GM19023 (cell line): ENCODE measurements at regions not wholly inside any gene's neighbourhood (a gene's known extent, or its start where the extent isn't known, plus 50 kb on each side); places are given as distances from the start of the nearest gene placed in this dataset.
"Not testable (repeated sequence)": the region's sequence is repeated elsewhere in the genome, so short reads cannot be mapped to it uniquely, and the experiment has no call there.

Source experiments
- ATAC-seq: cut with Tn5 transposase; IDR thresholded peaks from one replicate; pipeline ENCODE4 v1.9.1; 2021; ENCODE audit warnings: mild to moderate bottlenecking, moderate library complexity; ENCODE audit not compliant: unreplicated experiment

DNA sequence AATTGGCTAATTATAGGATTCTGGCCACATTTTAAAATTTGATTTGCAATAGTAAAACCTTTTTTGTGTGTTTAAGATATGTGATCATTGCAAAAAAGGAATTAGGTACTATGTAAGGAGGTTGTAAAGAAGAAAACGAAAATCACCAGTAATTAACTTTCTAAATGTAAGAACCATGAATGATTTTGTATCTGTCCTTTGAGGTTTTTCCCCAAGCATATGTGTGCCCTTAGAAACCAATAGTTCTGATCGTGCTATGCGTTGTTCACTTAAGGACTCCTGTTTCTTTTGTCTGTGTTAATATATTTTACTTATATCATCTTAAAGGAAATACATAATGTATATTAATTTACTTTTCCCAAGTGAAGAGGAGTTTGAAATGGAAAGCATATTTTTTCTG, 410.2 kb downstream of the PSAT1 start:
- peak; percentile 44 for ATAC-seq

DNA sequence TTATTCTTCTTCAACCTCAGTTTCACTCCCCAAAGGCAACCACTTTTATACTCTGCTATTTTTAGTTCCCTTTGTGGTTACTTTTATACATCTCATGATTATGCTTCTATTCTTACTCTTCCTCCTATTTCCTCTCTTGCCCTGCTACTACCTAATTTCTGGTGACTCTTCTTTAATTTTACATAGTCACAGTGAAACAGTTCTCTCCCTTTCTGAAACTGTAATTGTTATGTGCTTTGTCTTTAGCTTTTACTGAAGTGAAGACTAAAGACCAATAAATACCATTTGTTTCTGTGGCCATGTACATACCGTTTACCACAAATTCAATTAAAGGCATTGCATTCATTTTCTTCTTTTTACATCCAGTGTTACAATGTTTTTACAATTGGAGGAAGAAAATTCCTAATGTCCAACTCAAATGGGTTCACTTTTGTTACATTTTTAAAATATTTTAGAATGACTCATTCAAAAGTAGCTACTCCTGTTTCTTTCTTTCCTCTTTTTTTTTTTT, 410.6 kb downstream of the PSAT1 start:
- ATAC-seq, result peak; percentile 77

DNA sequence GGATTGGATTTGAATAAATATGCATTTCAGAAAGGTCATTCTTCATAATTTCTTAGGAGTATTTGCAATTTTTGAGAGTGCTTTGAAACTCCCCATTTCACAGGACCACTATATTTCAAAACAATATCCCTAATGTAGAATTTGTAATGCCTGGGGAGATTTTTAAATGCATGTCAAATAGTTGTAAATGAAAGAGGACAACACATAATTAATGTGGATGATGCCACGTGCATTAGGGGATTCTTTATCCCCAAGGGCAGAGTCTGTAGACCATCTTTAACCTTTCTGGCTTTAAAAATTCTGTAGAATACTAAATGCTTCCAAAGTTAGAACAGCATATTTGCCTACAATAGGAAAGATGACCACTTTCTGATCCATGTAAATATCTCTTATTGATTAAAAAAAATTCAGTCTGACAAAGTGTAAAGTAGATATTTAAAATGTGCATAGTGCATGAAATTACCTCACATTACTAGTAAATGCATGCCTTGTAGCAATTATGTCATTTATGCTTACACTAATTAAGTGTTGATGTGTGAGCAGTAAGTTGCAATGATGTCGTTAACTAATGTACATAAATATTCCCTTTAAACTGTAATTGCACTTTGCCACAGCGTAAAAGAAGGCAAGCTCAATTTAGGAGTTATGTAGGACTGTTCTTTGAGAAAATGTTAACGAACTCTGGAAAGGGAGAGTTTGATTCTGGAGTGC, 416.1 kb downstream of the PSAT1 start:
- ATAC-seq, result no peak

DNA sequence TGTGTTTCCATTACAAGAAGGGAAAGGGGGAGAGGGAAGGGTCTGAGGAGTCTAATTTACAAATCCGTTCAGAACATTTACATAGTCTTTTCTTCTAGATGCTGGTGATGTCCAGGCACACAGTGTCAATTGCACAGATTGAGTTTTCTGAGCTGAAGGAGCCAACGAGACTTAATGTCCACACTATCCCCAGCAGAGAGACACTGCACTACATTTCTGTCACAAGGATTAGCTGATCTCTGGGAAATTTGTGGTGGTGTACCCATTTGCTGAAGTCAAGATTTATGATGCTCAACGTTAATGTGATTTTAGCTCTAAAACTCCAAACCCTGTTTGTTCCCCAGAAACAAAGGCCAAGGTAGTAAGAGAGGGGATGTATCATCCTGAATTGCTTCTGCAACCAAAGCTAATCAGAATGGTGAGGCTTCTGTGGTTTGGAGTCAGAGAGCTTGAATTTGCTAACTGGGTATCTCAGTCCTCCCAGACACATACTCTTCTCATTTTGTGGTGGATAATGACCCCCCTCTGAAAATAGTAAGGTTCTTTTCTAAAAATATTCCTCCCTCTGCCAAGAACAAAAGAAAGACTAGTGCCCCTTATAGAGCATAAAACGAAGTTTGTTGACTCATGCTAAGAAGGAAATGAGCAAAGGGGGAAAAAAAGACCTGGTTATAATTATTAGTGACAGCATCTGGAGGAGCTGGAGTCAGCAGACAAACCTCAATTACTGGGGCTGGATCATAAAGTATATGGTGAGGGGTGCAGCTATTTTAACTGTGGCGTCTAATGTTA, 416.9 kb downstream of the PSAT1 start:
- ATAC-seq, result no peak

DNA sequence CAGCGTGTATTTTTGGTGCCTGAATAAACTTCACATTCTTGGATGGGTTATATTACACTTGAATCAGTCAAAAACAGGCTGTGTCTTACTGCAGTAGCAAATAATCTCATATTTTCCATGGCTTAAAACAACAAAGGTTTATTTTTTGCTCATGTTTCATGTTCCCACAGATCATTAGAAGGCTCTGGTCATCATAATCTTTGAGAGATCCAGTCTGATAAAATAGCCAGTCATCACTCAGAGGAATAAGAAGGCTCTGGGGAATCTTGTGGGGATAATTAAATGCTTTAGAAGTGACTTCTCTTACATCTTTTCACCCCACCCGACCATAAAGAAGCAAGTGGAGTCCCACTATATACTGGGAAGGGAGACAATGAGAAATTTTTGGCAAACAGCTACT, 417.7 kb downstream of the PSAT1 start:
- ATAC-seq, result no peak

DNA sequence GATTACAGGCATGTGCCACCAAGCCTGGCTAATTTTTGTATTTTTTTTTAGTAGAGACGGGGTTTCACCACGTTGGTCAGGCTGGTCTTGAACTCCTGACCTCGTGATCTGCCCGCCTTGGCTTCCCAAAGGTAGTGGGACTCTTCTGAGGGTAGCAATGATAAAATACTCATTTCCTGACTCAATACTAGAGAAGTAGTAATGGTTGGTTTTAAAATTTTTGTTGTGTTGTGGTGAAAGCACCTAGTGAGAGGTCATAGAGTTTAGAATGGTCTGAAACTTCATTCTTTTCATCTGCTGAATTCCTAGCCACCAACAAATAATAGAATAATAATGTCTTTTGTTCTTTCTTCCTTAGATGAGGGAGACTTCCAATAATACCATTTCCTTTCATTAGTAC, 422.1 kb downstream of the PSAT1 start:
- ATAC-seq, result not testable (repeated sequence)

DNA sequence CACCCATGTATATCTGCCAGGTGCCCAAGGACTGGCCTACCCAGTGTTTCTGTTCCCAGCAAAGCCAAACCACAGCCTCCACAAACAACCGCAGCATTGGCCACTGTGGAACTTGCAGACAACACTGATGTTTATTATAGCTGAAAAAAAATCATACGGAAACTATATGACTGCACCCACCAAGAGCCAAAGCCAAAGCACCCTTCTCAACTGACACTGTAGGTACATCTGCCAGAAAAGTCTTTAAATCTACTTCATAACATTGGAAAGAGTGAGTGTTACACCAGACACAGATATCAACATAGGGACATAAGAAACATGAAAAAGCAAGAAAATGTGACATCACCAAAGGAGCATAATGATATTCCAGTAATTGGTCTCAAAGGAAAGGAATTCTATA, 428.0 kb downstream of the PSAT1 start:
- ATAC-seq, result no peak

DNA sequence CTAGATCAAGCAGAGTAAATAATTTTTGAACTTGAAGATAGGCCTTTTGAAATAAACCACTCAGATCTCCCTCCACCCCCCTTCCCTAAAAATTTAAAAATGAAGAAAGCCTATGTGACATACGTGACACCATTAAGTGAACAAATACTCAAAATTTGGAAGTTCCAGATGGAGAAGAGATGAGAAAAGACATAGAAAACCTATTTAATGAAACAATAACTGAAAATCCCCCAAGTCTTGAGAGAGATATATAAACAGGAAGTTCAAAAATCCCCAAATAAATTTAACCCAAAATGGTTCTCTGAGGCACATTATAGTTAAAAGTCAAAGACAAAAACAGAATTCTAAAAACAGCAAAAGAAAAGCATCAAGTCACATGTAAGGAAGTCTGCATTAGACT, 428.6 kb downstream of the PSAT1 start:
- no peak for ATAC-seq

DNA sequence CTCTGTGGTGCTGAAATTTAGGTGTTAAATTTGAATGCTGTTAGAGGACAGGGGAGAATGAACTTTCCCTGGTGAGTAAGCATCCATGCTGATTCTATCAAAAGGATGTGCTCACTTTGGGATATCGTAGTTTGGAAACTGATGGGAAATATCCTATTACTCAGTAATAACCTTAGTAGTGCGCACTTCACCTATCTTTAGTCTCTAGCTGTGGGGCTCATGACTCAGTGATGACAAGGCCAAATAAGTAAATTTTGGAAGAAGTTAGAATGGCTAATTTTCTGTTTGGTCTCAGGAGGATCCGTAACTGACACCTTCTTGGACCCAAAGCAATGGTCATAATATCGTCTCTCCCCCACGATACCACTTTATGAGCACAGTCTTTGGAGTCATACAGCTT, 448.4 kb downstream of the PSAT1 start:
- ATAC-seq, result no peak

DNA sequence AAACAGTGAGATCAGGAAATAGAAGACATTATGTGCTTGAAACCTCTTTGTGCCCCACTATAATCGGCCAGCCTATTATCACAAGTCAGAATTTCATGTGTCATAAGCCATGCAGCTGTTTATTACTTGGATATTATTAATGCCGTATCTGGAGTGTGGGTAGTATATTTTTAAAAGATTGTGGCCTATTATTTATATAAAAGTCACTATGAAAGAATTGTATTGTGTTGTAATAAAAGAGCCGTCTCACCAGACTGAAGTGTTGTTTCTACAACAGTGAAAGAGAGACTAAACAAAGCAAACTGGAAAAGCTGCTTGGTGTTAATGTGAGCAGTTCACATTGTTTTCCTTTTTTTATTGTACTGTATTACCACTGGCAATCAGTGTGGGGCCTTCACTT, 449.1 kb downstream of the PSAT1 start:
- ATAC-seq, result no peak

DNA sequence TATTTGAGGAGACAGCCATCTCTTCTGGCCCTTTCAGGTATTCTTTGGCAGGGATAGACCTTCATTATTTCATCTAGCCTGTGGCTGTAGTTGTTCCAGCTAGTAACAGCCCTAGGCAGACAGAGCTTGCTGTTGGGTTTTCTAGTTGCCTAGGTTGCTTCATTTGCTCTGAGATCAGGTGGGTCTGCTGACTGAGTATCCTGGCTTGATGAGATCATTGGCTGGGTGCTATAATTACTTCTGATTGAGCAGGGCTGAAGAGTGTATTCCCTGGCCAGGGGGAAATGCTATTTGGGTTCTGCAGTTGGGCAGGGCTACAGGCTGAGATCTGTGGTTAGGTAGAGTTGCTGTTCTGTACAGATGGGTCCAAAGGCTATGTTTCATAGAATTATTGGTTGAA, 456.1 kb downstream of the PSAT1 start:
- no peak for ATAC-seq

DNA sequence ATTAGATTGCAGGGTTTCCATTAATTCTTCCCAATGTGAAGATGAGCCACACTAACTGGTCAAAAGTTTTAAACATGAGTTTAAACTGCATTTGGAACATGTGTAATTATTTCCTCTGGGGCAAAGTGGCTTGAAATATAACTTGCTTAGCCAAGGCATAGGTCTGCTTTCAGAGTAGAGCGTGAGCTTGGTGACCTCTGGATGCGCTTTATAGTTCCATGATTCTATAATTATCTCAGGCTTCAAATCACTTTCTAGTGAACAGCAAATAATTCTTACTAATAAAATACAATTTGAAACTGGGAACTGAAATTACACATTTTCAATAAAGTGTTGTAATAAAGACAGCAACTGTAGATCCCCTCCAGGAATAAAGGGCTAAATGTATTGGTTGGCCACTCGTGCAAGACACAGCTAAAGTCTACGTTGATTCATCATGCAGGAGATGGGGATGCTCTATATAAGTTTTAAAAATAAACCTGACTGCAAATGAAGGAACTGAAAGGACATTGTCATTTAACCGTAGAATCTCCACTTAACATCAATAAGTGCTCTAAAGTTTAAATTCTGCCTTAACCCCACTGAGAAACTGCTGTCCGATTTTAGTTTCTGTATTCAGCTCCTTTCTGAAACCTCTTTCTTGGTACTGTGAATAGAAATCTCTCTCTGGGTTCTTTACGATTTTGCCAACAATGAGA, 460.0 kb downstream of the PSAT1 start:
- peak; percentile 63 for ATAC-seq

DNA sequence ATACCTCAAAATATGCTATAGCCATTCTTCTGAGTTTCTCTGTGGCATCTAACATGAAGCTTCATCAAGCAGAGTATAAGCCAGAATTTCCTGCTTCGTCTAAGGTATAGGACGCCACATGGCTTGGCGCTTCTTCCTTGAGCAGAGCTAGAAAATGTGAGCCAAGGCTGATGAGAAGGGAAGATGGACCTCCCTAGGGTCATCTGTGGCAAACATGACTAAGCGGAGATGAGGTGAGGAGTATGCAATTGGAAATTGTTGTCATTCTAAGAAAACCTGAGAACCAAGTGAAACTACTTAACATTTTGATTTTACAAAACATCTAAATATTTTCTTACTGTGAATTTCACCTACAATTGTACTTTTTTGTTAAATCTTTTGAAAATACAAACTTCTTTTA, 466.5 kb downstream of the PSAT1 start:
- no peak for ATAC-seq

DNA sequence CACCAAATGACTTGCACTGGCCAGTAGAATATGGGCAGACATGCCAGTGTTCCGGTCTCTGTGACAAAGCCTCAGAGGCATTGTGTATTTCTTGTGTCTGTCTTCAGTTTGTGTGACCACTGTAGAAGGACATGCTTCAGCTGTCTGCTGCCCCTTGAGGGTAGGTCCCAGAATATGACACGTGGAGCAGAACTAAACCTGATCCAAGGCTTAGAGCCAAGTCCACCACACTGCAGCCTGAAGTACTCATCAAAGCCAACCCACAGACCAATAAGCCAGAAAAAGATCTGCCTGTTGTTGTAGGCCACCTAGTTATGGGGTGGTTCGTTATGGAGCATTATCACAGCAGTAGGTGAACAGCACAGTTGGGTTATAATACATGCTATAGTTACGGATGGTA, 468.9 kb downstream of the PSAT1 start:
- no peak for ATAC-seq

DNA sequence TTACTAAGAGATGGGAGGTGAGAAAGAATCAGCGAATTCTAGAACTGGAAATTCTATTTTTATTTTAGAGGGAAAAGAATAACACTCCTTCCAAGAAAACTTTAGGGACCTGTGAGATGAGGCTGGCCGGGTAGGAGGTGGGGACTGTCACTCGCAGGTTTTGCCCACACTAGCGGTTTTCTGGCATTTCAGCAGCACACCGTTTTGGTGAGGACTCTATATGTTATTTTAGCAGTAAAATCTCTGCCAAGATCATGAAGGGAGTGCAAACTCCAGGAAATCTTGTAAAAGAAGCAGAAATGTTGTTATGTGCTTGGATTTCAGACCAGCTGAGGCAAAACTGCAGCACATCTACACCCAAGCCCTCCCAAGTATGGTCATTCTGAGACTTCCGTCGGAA, 470.6 kb downstream of the PSAT1 start:
- no peak for ATAC-seq

DNA sequence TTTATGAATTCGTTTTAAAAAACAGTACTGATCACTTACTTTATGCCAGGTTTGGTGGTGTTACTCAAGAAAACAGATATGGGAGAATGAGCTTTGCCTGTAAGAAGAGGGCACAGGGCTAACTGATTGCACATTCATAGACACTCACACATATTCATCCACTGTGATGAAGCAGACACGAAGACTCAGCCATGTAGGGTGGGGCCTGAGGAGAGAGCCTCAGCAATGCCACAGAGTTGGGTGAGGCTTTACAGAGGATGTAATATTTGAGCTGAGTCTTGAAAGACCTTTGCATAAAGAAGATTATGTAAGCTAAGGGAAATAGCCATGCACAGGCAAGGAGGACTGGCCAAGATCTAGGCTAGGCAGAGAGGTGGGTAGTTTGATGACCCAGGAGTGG, 472.8 kb downstream of the PSAT1 start:
- no peak for ATAC-seq

DNA sequence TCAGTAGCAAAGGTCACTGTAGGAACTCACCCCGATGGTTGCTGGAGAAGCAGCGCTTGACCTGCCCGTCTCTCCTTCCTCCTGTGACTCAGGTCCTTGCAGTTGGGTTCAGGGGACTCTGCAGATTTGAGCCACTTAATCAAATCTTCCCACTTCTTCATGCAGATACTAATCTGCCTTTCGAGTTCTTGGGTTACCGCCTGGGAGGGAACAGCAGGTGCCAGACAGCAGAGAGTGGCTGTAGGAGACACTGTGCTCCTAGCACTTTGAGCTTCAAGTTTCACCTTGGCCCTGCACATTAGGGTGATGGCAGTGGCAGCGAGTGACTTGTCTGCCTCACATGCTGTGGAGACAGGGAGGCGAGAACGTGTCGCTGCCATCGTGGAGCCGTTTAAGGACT, 478.3 kb downstream of the PSAT1 start:
- ATAC-seq, result no peak

DNA sequence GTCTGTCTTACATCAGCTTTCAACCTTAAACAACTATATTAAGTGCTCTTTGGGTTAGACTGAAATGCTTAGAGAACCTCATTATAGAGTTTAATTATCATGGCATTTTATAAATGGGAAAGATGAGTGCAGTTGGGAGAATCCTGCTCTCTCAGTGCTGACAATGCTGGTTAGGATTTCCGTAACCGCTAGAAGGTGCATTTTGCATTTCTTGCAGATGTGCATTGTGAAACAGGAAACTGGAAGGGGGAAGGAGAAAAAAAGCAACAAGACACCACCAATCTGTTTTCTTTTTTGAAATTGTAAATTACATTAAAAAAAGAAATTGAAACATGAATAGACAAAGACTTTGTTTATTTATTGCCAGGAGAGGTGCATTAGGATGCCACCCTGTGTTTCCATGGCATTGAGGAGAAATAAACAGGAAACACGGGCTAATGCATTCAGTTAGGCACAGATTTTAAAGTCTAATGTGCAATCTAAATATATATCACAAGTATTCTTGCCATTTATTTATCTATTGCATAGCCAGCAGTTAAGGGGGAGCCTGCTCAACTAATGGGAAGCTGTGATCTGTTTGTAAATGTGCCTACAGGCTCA, 478.9 kb downstream of the PSAT1 start:
- no peak for ATAC-seq

DNA sequence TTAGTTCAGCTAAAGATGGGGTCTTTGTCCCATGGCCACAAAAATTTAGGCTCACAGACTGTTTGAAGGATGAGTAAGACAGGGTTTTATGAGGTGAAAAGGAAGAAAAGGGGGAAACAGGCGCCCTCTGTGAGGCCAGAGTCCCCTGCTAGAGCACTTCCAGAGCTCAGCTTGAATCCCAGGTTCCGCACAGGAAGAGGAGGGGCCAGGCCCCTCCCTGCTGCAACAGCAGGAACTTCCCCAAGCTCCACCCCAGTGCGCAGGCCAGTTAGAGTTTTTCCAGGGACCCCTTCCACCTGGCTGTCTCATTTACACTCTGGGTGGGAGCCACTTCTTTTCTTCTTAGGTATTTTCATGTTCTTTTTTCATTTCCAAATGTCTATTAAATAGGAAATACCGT, 480.8 kb downstream of the PSAT1 start:
- no peak for ATAC-seq

DNA sequence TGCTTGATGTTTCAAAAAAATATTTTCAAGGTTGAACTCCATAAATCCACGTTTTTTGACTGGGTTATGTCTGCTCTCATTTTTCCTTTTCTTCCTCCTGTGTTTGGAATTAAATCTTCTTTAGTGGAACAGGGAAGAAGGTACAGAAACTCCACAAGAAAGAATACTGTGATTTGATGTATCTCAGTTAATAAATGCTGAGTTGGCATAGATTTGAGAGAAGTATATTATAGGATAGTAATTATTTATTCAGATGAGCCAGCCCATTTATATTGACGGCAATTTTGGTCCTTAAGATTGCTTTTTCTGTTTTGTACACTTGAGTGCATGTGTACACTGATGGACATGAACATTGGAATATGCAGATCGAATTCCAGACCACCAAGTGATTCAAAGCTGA, 481.4 kb downstream of the PSAT1 start:
- no peak for ATAC-seq

DNA sequence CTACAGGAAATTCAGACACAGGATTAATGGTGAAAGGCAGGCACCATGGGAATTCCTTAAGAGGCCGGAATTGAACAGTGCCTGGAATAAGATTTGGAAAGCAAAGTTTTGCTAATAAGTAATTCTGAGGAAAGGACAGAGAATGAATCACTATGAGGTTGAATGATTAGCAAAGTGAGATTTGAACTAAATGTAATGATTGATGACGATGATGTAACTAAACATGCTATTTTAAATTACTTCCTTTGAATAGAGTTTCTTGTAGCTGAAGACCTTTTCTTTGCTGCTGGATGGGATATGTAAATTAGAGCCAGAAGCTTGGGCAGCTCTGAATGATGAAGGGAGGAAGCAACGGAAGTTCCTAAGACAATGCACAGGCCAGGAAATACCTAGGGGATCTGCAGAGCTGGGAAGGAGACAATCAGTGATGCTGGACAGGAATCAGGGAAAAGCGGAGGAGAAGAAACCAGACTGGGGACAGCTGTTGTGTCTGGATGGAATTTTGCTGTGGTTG, 482.0 kb downstream of the PSAT1 start:
- ATAC-seq, result no peak
